Type B pancreatic cell (in vitro differentiated cells): ENCODE measurements at regions not wholly inside any gene's neighbourhood (a gene's known extent, or its start where the extent isn't known, plus 50 kb on each side); places are given as distances from the start of the nearest gene placed in this dataset.
"Not testable (repeated sequence)": the region's sequence is repeated elsewhere in the genome, so short reads cannot be mapped to it uniquely, and the experiment has no call there.

Source experiments
- DNase-seq: peaks from one replicate; pipeline ENCODE4 v3.0.0; 2021; ENCODE audit warnings: mixed read lengths; ENCODE audit not compliant: unreplicated experiment; ENCODE audit errors: extremely low spot score
- H3K27ac Mint-ChIP-seq: 2 replicates; pipeline ENCODE4 v1.8.0; 2021; ENCODE audit warnings: mild to moderate bottlenecking, mixed read lengths
- H3K27me3 Mint-ChIP-seq: 2 replicates; pipeline ENCODE4 v1.8.0; 2021; ENCODE audit warnings: mixed read lengths
- H3K36me3 Mint-ChIP-seq: 2 replicates; pipeline ENCODE4 v1.8.0; 2021; ENCODE audit warnings: mixed read lengths
- H3K4me1 Mint-ChIP-seq: one replicate; pipeline ENCODE4 v1.8.0; 2021; ENCODE audit warnings: mixed read lengths; ENCODE audit not compliant: unreplicated experiment
- H3K4me3 Mint-ChIP-seq: 2 replicates; pipeline ENCODE4 v1.8.0; 2021; ENCODE audit warnings: mild to moderate bottlenecking, mixed read lengths
- H3K9me3 Mint-ChIP-seq: 2 replicates; pipeline ENCODE4 v1.8.0; 2021; ENCODE audit warnings: mixed read lengths
- CTCF ChIP-seq: fragments of 200-600 bp; sonication (generic); conservative IDR thresholded peaks from 2 replicates; pipeline ENCODE4 v1.5.0; 2021; ENCODE audit warnings: antibody characterized with exemption, mild to moderate bottlenecking

- H3K4me1 Mint-ChIP-seq, result peaks cover 19% of the 10 kb centered on the region
- H3K27ac Mint-ChIP-seq, result peak overlapping the region; percentile 68
- DNase-seq, result no peak
- no peaks in the 10 kb centered on the region for H3K9me3 Mint-ChIP-seq
- TF ChIP-seq CTCF, result peak; percentile 78
- peaks cover 21% of the 10 kb centered on the region for H3K27me3 Mint-ChIP-seq
- no peaks in the 10 kb centered on the region for H3K36me3 Mint-ChIP-seq
- H3K4me3 Mint-ChIP-seq, result peak overlapping the region; percentile 31
Observed at GRCh38 chrX:3811331-3812311, 98.2 kb upstream of the PRKX start.

- no peak for DNase-seq
- H3K9me3 Mint-ChIP-seq, result no peaks in the 10 kb centered on the region
- no peak for TF ChIP-seq CTCF
- H3K27me3 Mint-ChIP-seq, result peaks cover 25% of the 10 kb centered on the region
- H3K4me1 Mint-ChIP-seq, result peaks cover 21% of the 10 kb centered on the region
- no peaks in the 10 kb centered on the region for H3K36me3 Mint-ChIP-seq
- no peak overlapping the region for H3K4me3 Mint-ChIP-seq
- no peak overlapping the region for H3K27ac Mint-ChIP-seq
Observed at GRCh38 chrX:3807906-3808305, 94.5 kb upstream of the PRKX start.

GRCh38 chrX:3806630-3807029 is 93.2 kb upstream of the PRKX start:
- H3K4me3 Mint-ChIP-seq, result peak overlapping the region; percentile 68
- no peaks in the 10 kb centered on the region for H3K36me3 Mint-ChIP-seq
- DNase-seq, result no peak
- H3K27ac Mint-ChIP-seq, result peak overlapping the region; percentile 76
- H3K27me3 Mint-ChIP-seq, result peaks cover 25% of the 10 kb centered on the region
- no peak for TF ChIP-seq CTCF
- H3K9me3 Mint-ChIP-seq, result no peaks in the 10 kb centered on the region
- H3K4me1 Mint-ChIP-seq, result peaks cover 14% of the 10 kb centered on the region

- TF ChIP-seq CTCF, result no peak
- Mint-ChIP-seq H3K9me3 (no peaks in the 10 kb centered on the region), H3K4me3 (no peak overlapping the region), H3K27ac (no peak overlapping the region), H3K36me3 (no peaks in the 10 kb centered on the region), H3K27me3 (peaks cover 25% of the 10 kb centered on the region), H3K4me1 (peaks cover 6% of the 10 kb centered on the region)
- DNase-seq, result no peak
Observed at GRCh38 chrX:3803713-3804112, 90.3 kb upstream of the PRKX start.

GRCh38 chrX:3803305-3803704 is 89.9 kb upstream of the PRKX start:
- peaks cover 22% of the 10 kb centered on the region for H3K27me3 Mint-ChIP-seq
- no peaks in the 10 kb centered on the region for H3K36me3 Mint-ChIP-seq
- H3K9me3 Mint-ChIP-seq, result no peaks in the 10 kb centered on the region

GRCh38 chrX:3795411-3795810 is 82.0 kb upstream of the PRKX start:
- H3K27ac Mint-ChIP-seq, H3K36me3 Mint-ChIP-seq, H3K4me1 Mint-ChIP-seq, H3K4me3 Mint-ChIP-seq, H3K9me3 Mint-ChIP-seq, H3K27me3 Mint-ChIP-seq, DNase-seq: not testable (repeated sequence)

More at GRCh38 chrX:3803305-3803704, 89.9 kb upstream of the PRKX start:
- no peak for TF ChIP-seq CTCF
- DNase-seq, result no peak
- Mint-ChIP-seq H3K27ac (no peak overlapping the region), H3K4me3 (no peak overlapping the region), H3K4me1 (peaks cover 10% of the 10 kb centered on the region)
